HEK293T (cell line): ENCODE measurements at regions not wholly inside any gene's neighbourhood (a gene's known extent, or its start where the extent isn't known, plus 50 kb on each side); places are given as distances from the start of the nearest gene placed in this dataset.

ENCODE experiments used
- ARNT ChIP-seq: fragments of 450-650 bp; IDR thresholded peaks from 2 replicates; pipeline ENCODE4 v1.6.1; 2017; ENCODE audit warnings: mild to moderate bottlenecking
- TARDBP ChIP-seq: fragments of 450-650 bp; IDR thresholded peaks from 2 replicates; pipeline ENCODE4 v1.6.1; 2016

DNA sequence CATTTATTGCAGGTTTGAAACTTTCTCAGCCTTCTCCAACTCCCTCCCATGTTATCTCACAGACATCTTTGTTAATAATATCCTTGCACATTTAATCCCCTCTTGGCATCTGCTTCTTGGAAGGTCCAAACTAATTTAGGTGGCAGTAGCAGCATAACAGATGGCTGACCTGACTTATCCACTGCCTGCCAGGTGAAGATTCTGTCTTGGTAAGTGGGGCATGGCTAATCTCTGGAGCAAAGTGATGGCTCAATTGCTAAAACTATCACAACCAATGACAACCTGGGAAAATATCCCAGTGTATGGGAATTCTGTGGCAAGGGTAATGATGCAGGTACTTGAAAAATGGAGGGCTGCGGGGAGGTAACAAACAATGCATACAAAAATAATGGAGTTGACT lies 58.2 kb upstream of the ALG10B start:
- TF ChIP-seq ARNT, result no peak
- TF ChIP-seq TARDBP, result no peak
